MCF 10A (cell line): ENCODE measurements at regions not wholly inside any gene's neighbourhood (a gene's known extent, or its start where the extent isn't known, plus 50 kb on each side); places are given as distances from the start of the nearest gene placed in this dataset.

Source experiments
- BruUV-seq: library from RNA; stranded (reverse); fragments of 400-500 nt; replicated peaks from 2 replicates; lab custom pipeline; 2021; lab: Mats Ljungman, UMichigan
- CTCF ChIA-PET: fragments of 300-600 bp; sonication (Branson Sonifier 250); formaldehyde crosslinking; extraction: SDS; loops from one replicate; lab custom pipeline; 2021; ENCODE audit warnings: antibody characterized with exemption, inconsistent platforms; lab: Yijun Ruan, JAX
- POLR2A ChIA-PET: fragments of 300-600, 350-650 bp; sonication (Branson Sonifier 250); formaldehyde crosslinking; extraction: SDS; loops from one replicate; lab custom pipeline; 2020; ENCODE audit warnings: antibody characterized with exemption, inconsistent platforms; lab: Yijun Ruan, JAX
- DNase-seq: peaks from one replicate; pipeline ENCODE4 v3.0.0-alpha.2; 2018; ENCODE audit not compliant: unreplicated experiment
- H3K27ac Mint-ChIP-seq: one replicate; pipeline ENCODE4 v1.8.0; 2022; ENCODE audit warnings: mild to moderate bottlenecking, low read depth, mixed read lengths; ENCODE audit not compliant: unreplicated experiment
- H3K27me3 Mint-ChIP-seq: one replicate; pipeline ENCODE4 v1.8.0; 2022; ENCODE audit warnings: mixed read lengths; ENCODE audit not compliant: insufficient read depth, unreplicated experiment
- H3K36me3 Mint-ChIP-seq: one replicate; pipeline ENCODE4 v1.8.0; 2022; ENCODE audit warnings: mild to moderate bottlenecking, moderate library complexity, mixed read lengths; ENCODE audit not compliant: insufficient read depth, unreplicated experiment
- H3K4me1 Mint-ChIP-seq: one replicate; pipeline ENCODE4 v1.8.0; 2022; ENCODE audit warnings: mixed read lengths; ENCODE audit not compliant: insufficient read depth, unreplicated experiment
- H3K4me3 Mint-ChIP-seq: one replicate; pipeline ENCODE4 v1.8.0; 2022; ENCODE audit warnings: mild to moderate bottlenecking, moderate library complexity, mixed read lengths; ENCODE audit not compliant: unreplicated experiment
- H3K9me3 Mint-ChIP-seq: one replicate; pipeline ENCODE4 v1.8.0; 2022; ENCODE audit warnings: mixed read lengths; ENCODE audit not compliant: unreplicated experiment
- CTCF ChIP-seq: fragments of 200-600 bp; IDR thresholded peaks from one replicate; pipeline ENCODE4 v1.8.0; 2022; ENCODE audit warnings: antibody characterized with exemption, mild to moderate bottlenecking; ENCODE audit not compliant: unreplicated experiment
- intact Hi-C: fragments of 100-400 bp; cut with micrococcal nuclease; formaldehyde crosslinking; loops from 2 replicates; pipeline ENCODE4 v1.14.1; 2022

- no peaks in the 10 kb centered on the region for H3K36me3 Mint-ChIP-seq
- no peaks in the 10 kb centered on the region for H3K27me3 Mint-ChIP-seq
- no TSS peak for BruUV-seq
- no peak overlapping the region for H3K27ac Mint-ChIP-seq
- CTCF ChIA-PET: interaction anchor here (1.1 kb wide), 1 partner anchor 11 kb away, joined by 6 read pairs; no protein-coding TSS in a partner anchor
- no peak for TF ChIP-seq CTCF
- H3K4me1 Mint-ChIP-seq: no peaks in the 10 kb centered on the region
- intact Hi-C loops: no loop called here
- H3K9me3 Mint-ChIP-seq: no peaks in the 10 kb centered on the region
- DNase-seq: no peak
- POLR2A ChIA-PET: no interaction called here
- no peak overlapping the region for H3K4me3 Mint-ChIP-seq
These were observed 234.1 kb upstream of the GIMD1 start for GRCh38 chr4:106602711-106603110.

GRCh38 chr4:106601519-106601918, 232.9 kb upstream of the GIMD1 start:
- ChIA-PET CTCF (no interaction called here), POLR2A (no interaction called here)
- Mint-ChIP-seq H3K27ac (no peak overlapping the region), H3K27me3 (no peaks in the 10 kb centered on the region), H3K36me3 (peaks cover 7% of the 10 kb centered on the region), H3K4me3 (no peak overlapping the region), H3K9me3 (no peaks in the 10 kb centered on the region), H3K4me1 (no peaks in the 10 kb centered on the region)
- TF ChIP-seq CTCF: no peak
- DNase-seq: no peak
- intact Hi-C loops: no loop called here
- BruUV-seq: no TSS peak

- ChIA-PET POLR2A (no interaction called here), CTCF (interaction anchor here (0.7 kb wide), 1 partner anchor 12 kb away, joined by 3 read pairs; no protein-coding TSS in a partner anchor)
- Mint-ChIP-seq H3K4me1 (peaks cover 7% of the 10 kb centered on the region), H3K4me3 (no peak overlapping the region), H3K36me3 (peaks cover 7% of the 10 kb centered on the region), H3K9me3 (no peaks in the 10 kb centered on the region), H3K27me3 (no peaks in the 10 kb centered on the region), H3K27ac (no peak overlapping the region)
- intact Hi-C loops: no loop called here
- no peak for DNase-seq
- BruUV-seq: no TSS peak
- no peak for TF ChIP-seq CTCF
These were observed 227.3 kb upstream of the GIMD1 start for GRCh38 chr4:106595906-106596305.

- ChIA-PET POLR2A (interaction anchor here (0.6 kb wide), 1 partner anchor 252 kb away, joined by 3 read pairs; no protein-coding TSS in a partner anchor), CTCF (interaction anchor here (0.7 kb wide), 1 partner anchor 224 kb away, joined by 3 read pairs; no protein-coding TSS in a partner anchor)
- H3K4me1 Mint-ChIP-seq: peaks cover 7% of the 10 kb centered on the region
- no peaks in the 10 kb centered on the region for H3K9me3 Mint-ChIP-seq
- no peak for TF ChIP-seq CTCF
- H3K27me3 Mint-ChIP-seq: no peaks in the 10 kb centered on the region
- H3K27ac Mint-ChIP-seq: no peak overlapping the region
- H3K36me3 Mint-ChIP-seq: peaks cover 7% of the 10 kb centered on the region
- no peak overlapping the region for H3K4me3 Mint-ChIP-seq
- intact Hi-C loops: no loop called here
- no TSS peak for BruUV-seq
- peak; percentile 16 for DNase-seq
These were observed 225.8 kb upstream of the GIMD1 start for GRCh38 chr4:106594291-106594952.
